Brain microvascular endothelial cell (primary cell): ENCODE measurements at regions not wholly inside any gene's neighbourhood (a gene's known extent, or its start where the extent isn't known, plus 50 kb on each side); places are given as distances from the start of the nearest gene placed in this dataset.

ENCODE experiments used
- DNase-seq: peaks from one replicate; pipeline ENCODE4 v3.0.0-alpha.2; 2020
- H3K27ac ChIP-seq: fragments of 250-450 bp; sonication (Bioruptor Pico); 2 replicates; pipeline ENCODE4 v1.5.1; 2020; ENCODE audit warnings: mild to moderate bottlenecking, moderate library complexity
- H3K27me3 ChIP-seq: fragments of 250-450 bp; sonication (Bioruptor Pico); replicated peaks from 2 replicates; pipeline ENCODE4 v1.5.1; 2020; ENCODE audit warnings: mild to moderate bottlenecking
- H3K36me3 ChIP-seq: fragments of 250-450 bp; sonication (Bioruptor Pico); replicated peaks from 2 replicates; pipeline ENCODE4 v1.5.1; 2020; ENCODE audit warnings: mild to moderate bottlenecking
- H3K4me3 ChIP-seq: 2 replicates; pipeline ENCODE4 v1.5.1; 2011; ENCODE audit warnings: low read depth, mild to moderate bottlenecking, control low read depth, low read length, moderate library complexity
- CTCF ChIP-seq: IDR thresholded peaks from 2 replicates; pipeline ENCODE4 v1.5.1; 2011; ENCODE audit warnings: low read depth, mild to moderate bottlenecking, moderate library complexity, low read length, control low read depth, inconsistent platforms; ENCODE audit errors: missing control alignments
- in situ Hi-C: cut with HindIII; loops from 2 replicates; pipeline ENCODE4 v1.10.0; 2017; ENCODE audit warnings: low sequenced_read_pairs, low pct_ligation_motif_present

GRCh38 chr10:8128511-8128910 lies 74.0 kb downstream of the GATA3 start:
- DNase-seq, result no peak
- Histone ChIP-seq H3K4me3 (no peak overlapping the region), H3K27me3 (no peaks in the 10 kb centered on the region), H3K27ac (no peak overlapping the region), H3K36me3 (no peaks in the 10 kb centered on the region)
- in situ Hi-C loops, result no loop called here
- TF ChIP-seq CTCF, result no peak

GRCh38 chr10:8129438-8129837 lies 75.0 kb downstream of the GATA3 start:
- no peak for DNase-seq
- Histone ChIP-seq H3K27ac (no peak overlapping the region), H3K27me3 (no peaks in the 10 kb centered on the region), H3K36me3 (no peaks in the 10 kb centered on the region), H3K4me3 (no peak overlapping the region)
- TF ChIP-seq CTCF, result no peak
- in situ Hi-C loops, result no loop called here

- no peaks in the 10 kb centered on the region for H3K36me3 ChIP-seq
- no peak overlapping the region for H3K4me3 ChIP-seq
- no peak overlapping the region for H3K27ac ChIP-seq
- no peaks in the 10 kb centered on the region for H3K27me3 ChIP-seq
- DNase-seq, result no peak
- in situ Hi-C loops, result no loop called here
- TF ChIP-seq CTCF, result no peak
These were observed 76.8 kb downstream of the GATA3 start for GRCh38 chr10:8130973-8131911.

GRCh38 chr10:8133146-8133545 lies 78.7 kb downstream of the GATA3 start:
- no peak for TF ChIP-seq CTCF
- H3K36me3 ChIP-seq, result no peaks in the 10 kb centered on the region
- no peak overlapping the region for H3K27ac ChIP-seq
- no peaks in the 10 kb centered on the region for H3K27me3 ChIP-seq
- in situ Hi-C loops, result no loop called here
- H3K4me3 ChIP-seq, result no peak overlapping the region
- DNase-seq, result no peak

GRCh38 chr10:8136736-8137135 lies 82.2 kb downstream of the GATA3 start:
- no peak for DNase-seq
- no peak for TF ChIP-seq CTCF
- H3K27ac ChIP-seq, result no peak overlapping the region

More at GRCh38 chr10:8136736-8137135, 82.2 kb downstream of the GATA3 start:
- Histone ChIP-seq H3K27me3 (no peaks in the 10 kb centered on the region), H3K4me3 (no peak overlapping the region), H3K36me3 (no peaks in the 10 kb centered on the region)
- in situ Hi-C loops, result no loop called here
